ENCODE measurements at regions not wholly inside any gene's neighbourhood (a gene's known extent, or its start where the extent isn't known, plus 50 kb on each side); places are given as distances from the start of the nearest gene placed in this dataset.

GRCh38 chr10:130786365-130786966, 525.1 kb downstream of the TCERG1L start:
- no peaks in the 10 kb centered on the region for H3K36me3 ChIP-seq (ENCODE audit: insufficient read depth, low read length)
- 90% methylated on average over 20 of the region's 20 CpGs for WGBS
- no peak overlapping the region for H3K4me3 ChIP-seq (ENCODE audit: low read length)
- no peaks in the 10 kb centered on the region for H3K27me3 ChIP-seq (ENCODE audit: insufficient read depth, low read length)
- H3K9ac ChIP-seq (ENCODE audit: low read depth, low read length), result no peak overlapping the region
- no peaks in the 10 kb centered on the region for H3K4me1 ChIP-seq (ENCODE audit: insufficient read depth, low read length)
- no peak overlapping the region for H3K27ac ChIP-seq (ENCODE audit: low read depth, low read length)
- H3K9me3 ChIP-seq (ENCODE audit: insufficient read depth, low read depth, low read length), result no peaks in the 10 kb centered on the region

GRCh38 chr10:130787243-130787642, 524.3 kb downstream of the TCERG1L start:
- Histone ChIP-seq H3K9ac (ENCODE audit: low read depth, low read length) (no peak overlapping the region), H3K4me1 (ENCODE audit: insufficient read depth, low read length) (no peaks in the 10 kb centered on the region), H3K4me3 (ENCODE audit: low read length) (no peak overlapping the region), H3K9me3 (ENCODE audit: insufficient read depth, low read depth, low read length) (peaks cover 2% of the 10 kb centered on the region; the same call in 1 of the 2 replicates), H3K27me3 (ENCODE audit: insufficient read depth, low read length) (no peaks in the 10 kb centered on the region), H3K27ac (ENCODE audit: low read depth, low read length) (no peak overlapping the region), H3K36me3 (ENCODE audit: insufficient read depth, low read length) (no peaks in the 10 kb centered on the region)
- 91% methylated on average over 3 of the region's 3 CpGs for WGBS

GRCh38 chr10:130787821-130788220, 523.7 kb downstream of the TCERG1L start:
- 86% methylated on average over 4 of the region's 4 CpGs for WGBS
- Histone ChIP-seq H3K4me3 (ENCODE audit: low read length) (no peak overlapping the region), H3K27me3 (ENCODE audit: insufficient read depth, low read length) (no peaks in the 10 kb centered on the region), H3K4me1 (ENCODE audit: insufficient read depth, low read length) (no peaks in the 10 kb centered on the region), H3K27ac (ENCODE audit: low read depth, low read length) (no peak overlapping the region), H3K9me3 (ENCODE audit: insufficient read depth, low read depth, low read length) (peaks cover 2% of the 10 kb centered on the region; the same call in 1 of the 2 replicates), H3K9ac (ENCODE audit: low read depth, low read length) (no peak overlapping the region), H3K36me3 (ENCODE audit: insufficient read depth, low read length) (no peaks in the 10 kb centered on the region)

- Histone ChIP-seq H3K9me3 (ENCODE audit: insufficient read depth, low read depth, low read length) (peaks cover 2% of the 10 kb centered on the region; the same call in 1 of the 2 replicates), H3K27me3 (ENCODE audit: insufficient read depth, low read length) (no peaks in the 10 kb centered on the region), H3K36me3 (ENCODE audit: insufficient read depth, low read length) (no peaks in the 10 kb centered on the region), H3K4me3 (ENCODE audit: low read length) (no peak overlapping the region), H3K9ac (ENCODE audit: low read depth, low read length) (no peak overlapping the region), H3K4me1 (ENCODE audit: insufficient read depth, low read length) (no peaks in the 10 kb centered on the region), H3K27ac (ENCODE audit: low read depth, low read length) (no peak overlapping the region)
- WGBS, result 9% methylated on average over 2 of the region's 2 CpGs
Observed at GRCh38 chr10:130790339-130790738, 521.2 kb downstream of the TCERG1L start.

GRCh38 chr10:130792096-130792845, 519.2 kb downstream of the TCERG1L start:
- Histone ChIP-seq H3K27ac (ENCODE audit: low read depth, low read length) (no peak overlapping the region), H3K27me3 (ENCODE audit: insufficient read depth, low read length) (no peaks in the 10 kb centered on the region), H3K9me3 (ENCODE audit: insufficient read depth, low read depth, low read length) (peaks cover 2% of the 10 kb centered on the region; the same call in 1 of the 2 replicates), H3K9ac (ENCODE audit: low read depth, low read length) (no peak overlapping the region), H3K4me3 (ENCODE audit: low read length) (no peak overlapping the region), H3K36me3 (ENCODE audit: insufficient read depth, low read length) (no peaks in the 10 kb centered on the region), H3K4me1 (ENCODE audit: insufficient read depth, low read length) (no peaks in the 10 kb centered on the region)
- WGBS, result 90% methylated on average over 15 of the region's 15 CpGs

- WGBS, result 88% methylated on average over 11 of the region's 11 CpGs
- H3K9me3 ChIP-seq (ENCODE audit: insufficient read depth, low read depth, low read length), result peaks cover 2% of the 10 kb centered on the region; the same call in 1 of the 2 replicates
- no peaks in the 10 kb centered on the region for H3K4me1 ChIP-seq (ENCODE audit: insufficient read depth, low read length)
- H3K27me3 ChIP-seq (ENCODE audit: insufficient read depth, low read length), result no peaks in the 10 kb centered on the region
- no peak overlapping the region for H3K4me3 ChIP-seq (ENCODE audit: low read length)
- H3K27ac ChIP-seq (ENCODE audit: low read depth, low read length), result no peak overlapping the region
- no peak overlapping the region for H3K9ac ChIP-seq (ENCODE audit: low read depth, low read length)
- H3K36me3 ChIP-seq (ENCODE audit: insufficient read depth, low read length), result no peaks in the 10 kb centered on the region
Observed at GRCh38 chr10:130795819-130796218, 515.7 kb downstream of the TCERG1L start.

GRCh38 chr10:130799532-130799931, 512.0 kb downstream of the TCERG1L start:
- WGBS, result 97% methylated on average over 6 of the region's 6 CpGs
- no peaks in the 10 kb centered on the region for H3K4me1 ChIP-seq (ENCODE audit: insufficient read depth, low read length)
- no peaks in the 10 kb centered on the region for H3K36me3 ChIP-seq (ENCODE audit: insufficient read depth, low read length)
- no peaks in the 10 kb centered on the region for H3K27me3 ChIP-seq (ENCODE audit: insufficient read depth, low read length)
- no peak overlapping the region for H3K4me3 ChIP-seq (ENCODE audit: low read length)
- H3K27ac ChIP-seq (ENCODE audit: low read depth, low read length), result no peak overlapping the region
- H3K9me3 ChIP-seq (ENCODE audit: insufficient read depth, low read depth, low read length), result no peaks in the 10 kb centered on the region
- no peak overlapping the region for H3K9ac ChIP-seq (ENCODE audit: low read depth, low read length)

GRCh38 chr10:130800281-130800680, 511.2 kb downstream of the TCERG1L start:
- H3K9me3 ChIP-seq (ENCODE audit: insufficient read depth, low read depth, low read length), result no peaks in the 10 kb centered on the region
- no peak overlapping the region for H3K4me3 ChIP-seq (ENCODE audit: low read length)
- no peak overlapping the region for H3K9ac ChIP-seq (ENCODE audit: low read depth, low read length)
- WGBS, result 91% methylated on average over 11 of the region's 12 CpGs
- no peaks in the 10 kb centered on the region for H3K4me1 ChIP-seq (ENCODE audit: insufficient read depth, low read length)
- H3K36me3 ChIP-seq (ENCODE audit: insufficient read depth, low read length), result no peaks in the 10 kb centered on the region
- no peaks in the 10 kb centered on the region for H3K27me3 ChIP-seq (ENCODE audit: insufficient read depth, low read length)
- no peak overlapping the region for H3K27ac ChIP-seq (ENCODE audit: low read depth, low read length)

GRCh38 chr10:130801276-130801675, 510.2 kb downstream of the TCERG1L start:
- no peaks in the 10 kb centered on the region for H3K27me3 ChIP-seq (ENCODE audit: insufficient read depth, low read length)
- no peak overlapping the region for H3K4me3 ChIP-seq (ENCODE audit: low read length)
- no peak overlapping the region for H3K9ac ChIP-seq (ENCODE audit: low read depth, low read length)
- WGBS, result 90% methylated on average over 8 of the region's 8 CpGs
- no peaks in the 10 kb centered on the region for H3K36me3 ChIP-seq (ENCODE audit: insufficient read depth, low read length)
- no peaks in the 10 kb centered on the region for H3K4me1 ChIP-seq (ENCODE audit: insufficient read depth, low read length)
- no peaks in the 10 kb centered on the region for H3K9me3 ChIP-seq (ENCODE audit: insufficient read depth, low read depth, low read length)
- H3K27ac ChIP-seq (ENCODE audit: low read depth, low read length), result no peak overlapping the region

- WGBS, result 95% methylated on average over 19 of the region's 19 CpGs
- H3K36me3 ChIP-seq (ENCODE audit: insufficient read depth, low read length), result no peaks in the 10 kb centered on the region
- H3K9me3 ChIP-seq (ENCODE audit: insufficient read depth, low read depth, low read length), result no peaks in the 10 kb centered on the region
- no peak overlapping the region for H3K9ac ChIP-seq (ENCODE audit: low read depth, low read length)
- no peaks in the 10 kb centered on the region for H3K4me1 ChIP-seq (ENCODE audit: insufficient read depth, low read length)
- no peak overlapping the region for H3K27ac ChIP-seq (ENCODE audit: low read depth, low read length)
- H3K27me3 ChIP-seq (ENCODE audit: insufficient read depth, low read length), result no peaks in the 10 kb centered on the region
- H3K4me3 ChIP-seq (ENCODE audit: low read length), result no peak overlapping the region
Observed at GRCh38 chr10:130801784-130802183, 509.7 kb downstream of the TCERG1L start.

- H3K9me3 ChIP-seq (ENCODE audit: insufficient read depth, low read depth, low read length), result no peaks in the 10 kb centered on the region
- H3K27ac ChIP-seq (ENCODE audit: low read depth, low read length), result no peak overlapping the region
- no peaks in the 10 kb centered on the region for H3K4me1 ChIP-seq (ENCODE audit: insufficient read depth, low read length)
- no peaks in the 10 kb centered on the region for H3K36me3 ChIP-seq (ENCODE audit: insufficient read depth, low read length)
- no peak overlapping the region for H3K9ac ChIP-seq (ENCODE audit: low read depth, low read length)
- H3K27me3 ChIP-seq (ENCODE audit: insufficient read depth, low read length), result no peaks in the 10 kb centered on the region
- 95% methylated on average over 11 of the region's 11 CpGs for WGBS
- no peak overlapping the region for H3K4me3 ChIP-seq (ENCODE audit: low read length)
Observed at GRCh38 chr10:130802301-130802700, 509.2 kb downstream of the TCERG1L start.

All from HUES64 (cell line).